ENCODE measurements at regions not wholly inside any gene's neighbourhood (a gene's known extent, or its start where the extent isn't known, plus 50 kb on each side); places are given as distances from the start of the nearest gene placed in this dataset.

- TF ChIP-seq POLR2A (IDR thresholded peaks at IDR 0.05; ENCODE audit: low read depth, low read length): no peak
- TF ChIP-seq POLR2AphosphoS5 (IDR thresholded peaks at IDR 0.05; ENCODE audit: low read depth, low read length): no peak
Observed at GRCh38 chr5:111942201-111942600, 185.2 kb upstream of the NREP start.
